Spleen (tissue), 7 donors: ENCODE measurements at regions not wholly inside any gene's neighbourhood (a gene's known extent, or its start where the extent isn't known, plus 50 kb on each side); places are given as distances from the start of the nearest gene placed in this dataset.

Experiments used
- CTCF ChIP-seq, 11 experiments: fragments of 200-600 bp in 7 of 11; fragments of 450-650 bp in 4 of 11; sonication (generic) in 4 of 11; IDR thresholded peaks in 8 of 11; conservative IDR thresholded peaks in 3 of 11; 1 replicate in 7 of 11; 2 replicates in 4 of 11; pipeline versions ENCODE4 v1.4.0 to v1.8.0; 2016 to 2021; ENCODE audit warnings: antibody characterized with exemption in 11 of 11, inconsistent platforms in 4 of 11, mild to moderate bottlenecking in 1 of 11
- POLR2A ChIP-seq, 3 donors: fragments of 450-650 bp; IDR thresholded peaks; one replicate each; pipeline ENCODE4 v1.5.1; 2017; ENCODE audit warnings: antibody characterized with exemption in 3 of 3, mild to moderate bottlenecking in 1 of 3
- POLR2AphosphoS5 ChIP-seq, 3 donors: sonication (generic); formaldehyde crosslinking; IDR thresholded peaks; one replicate each; pipeline ENCODE4 v1.5.1; 2017; ENCODE audit warnings: antibody characterized with exemption in 3 of 3
- donor health status: DM: no; HTN: no; CAD: no; lungs with moderate emphysema.
- donor health status: DM: no; HTN: no; CAD: no.
- donor health status: DM: no; HTN: no; CAD: no.

DNA sequence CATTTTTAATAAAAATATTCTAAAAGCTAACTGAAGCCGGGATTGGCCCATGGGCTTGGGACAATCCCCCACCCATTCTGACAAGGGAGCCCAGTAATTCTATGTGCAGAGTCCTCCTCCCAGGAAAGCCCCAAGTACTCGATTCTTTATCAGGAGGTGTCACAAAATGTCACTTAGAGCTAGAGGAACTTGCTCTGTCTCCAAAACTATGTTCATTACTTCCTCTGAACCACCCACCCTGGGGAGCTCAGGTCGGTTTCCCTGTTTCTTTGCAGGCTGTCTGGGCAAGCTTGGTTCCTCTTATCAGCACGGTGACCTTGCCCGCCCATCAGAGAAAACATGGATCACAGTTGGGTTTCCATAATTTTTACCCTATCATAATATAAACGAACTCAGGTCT lies 430.6 kb upstream of the ID2 start:
- TF ChIP-seq CTCF (IDR thresholded peaks at IDR 0.05 in 8 of 11, conservative IDR thresholded peaks at IDR 0.05 in 3 of 11) (no peak), POLR2AphosphoS5 (IDR thresholded peaks at IDR 0.05) (no peak), POLR2A (IDR thresholded peaks at IDR 0.05) (no peak)
